Fibroblast of pulmonary artery (primary cell): ENCODE measurements at regions not wholly inside any gene's neighbourhood (a gene's known extent, or its start where the extent isn't known, plus 50 kb on each side); places are given as distances from the start of the nearest gene placed in this dataset.

Experiments
- DNase-seq: peaks from one replicate; pipeline ENCODE4 v3.0.0-alpha.2; 2010; ENCODE audit warnings: low read depth
- H3K4me3 ChIP-seq: replicated peaks from 2 replicates; pipeline ENCODE4 v1.5.1; 2011; ENCODE audit warnings: low read depth, mild to moderate bottlenecking, control low read depth, low read length, moderate library complexity
- CTCF ChIP-seq: IDR thresholded peaks from 2 replicates; pipeline ENCODE4 v1.5.1; 2011; ENCODE audit warnings: mild to moderate bottlenecking, control low read depth, low read length, inconsistent platforms; ENCODE audit errors: missing control alignments

- no peak for DNase-seq
Observed at GRCh38 chr4:184896868-184897715, 71.3 kb upstream of the ACSL1 start.

GRCh38 chr4:184897895-184898294 lies 72.1 kb upstream of the ACSL1 start:
- H3K4me3 ChIP-seq, result no peak overlapping the region
- TF ChIP-seq CTCF, result no peak
- DNase-seq, result no peak

More at GRCh38 chr4:184896868-184897715, 71.3 kb upstream of the ACSL1 start:
- TF ChIP-seq CTCF, result no peak
- no peak overlapping the region for H3K4me3 ChIP-seq

GRCh38 chr4:184898793-184899192 lies 73.0 kb upstream of the ACSL1 start:
- no peak for TF ChIP-seq CTCF
- DNase-seq, result no peak
- H3K4me3 ChIP-seq, result no peak overlapping the region

- no peak overlapping the region for H3K4me3 ChIP-seq
- DNase-seq, result no peak
- no peak for TF ChIP-seq CTCF
Observed at GRCh38 chr4:184899261-184900134, 73.7 kb upstream of the ACSL1 start.

- no peak overlapping the region for H3K4me3 ChIP-seq
- no peak for DNase-seq
- no peak for TF ChIP-seq CTCF
Observed at GRCh38 chr4:184900184-184900583, 74.4 kb upstream of the ACSL1 start.

- no peak for TF ChIP-seq CTCF
Observed at GRCh38 chr4:184902550-184902949, 76.8 kb upstream of the ACSL1 start.

More at GRCh38 chr4:184902550-184902949, 76.8 kb upstream of the ACSL1 start:
- DNase-seq, result no peak
- no peak overlapping the region for H3K4me3 ChIP-seq
